ENCODE measurements at regions not wholly inside any gene's neighbourhood (a gene's known extent, or its start where the extent isn't known, plus 50 kb on each side); places are given as distances from the start of the nearest gene placed in this dataset.

GRCh38 chr15:37289109-37289765 is 188.9 kb upstream of the MEIS2 start:
- TF ChIP-seq, protein P1, sequence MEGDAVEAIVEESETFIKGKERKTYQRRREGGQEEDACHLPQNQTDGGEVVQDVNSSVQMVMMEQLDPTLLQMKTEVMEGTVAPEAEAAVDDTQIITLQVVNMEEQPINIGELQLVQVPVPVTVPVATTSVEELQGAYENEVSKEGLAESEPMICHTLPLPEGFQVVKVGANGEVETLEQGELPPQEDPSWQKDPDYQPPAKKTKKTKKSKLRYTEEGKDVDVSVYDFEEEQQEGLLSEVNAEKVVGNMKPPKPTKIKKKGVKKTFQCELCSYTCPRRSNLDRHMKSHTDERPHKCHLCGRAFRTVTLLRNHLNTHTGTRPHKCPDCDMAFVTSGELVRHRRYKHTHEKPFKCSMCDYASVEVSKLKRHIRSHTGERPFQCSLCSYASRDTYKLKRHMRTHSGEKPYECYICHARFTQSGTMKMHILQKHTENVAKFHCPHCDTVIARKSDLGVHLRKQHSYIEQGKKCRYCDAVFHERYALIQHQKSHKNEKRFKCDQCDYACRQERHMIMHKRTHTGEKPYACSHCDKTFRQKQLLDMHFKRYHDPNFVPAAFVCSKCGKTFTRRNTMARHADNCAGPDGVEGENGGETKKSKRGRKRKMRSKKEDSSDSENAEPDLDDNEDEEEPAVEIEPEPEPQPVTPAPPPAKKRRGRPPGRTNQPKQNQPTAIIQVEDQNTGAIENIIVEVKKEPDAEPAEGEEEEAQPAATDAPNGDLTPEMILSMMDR (IDR thresholded peaks at IDR 0.05), result peak; percentile 56
- TF ChIP-seq EZH2 (IDR thresholded peaks at IDR 0.05), result no peak

Measured in neural progenitor cell (in vitro differentiated cells).